ENCODE measurements at regions not wholly inside any gene's neighbourhood (a gene's known extent, or its start where the extent isn't known, plus 50 kb on each side); places are given as distances from the start of the nearest gene placed in this dataset.

- DNase-seq = no peak
Observed at GRCh38 chr2:46829231-46829995, 86.2 kb downstream of the MCFD2 start.

GRCh38 chr2:46828491-46829230 lies 86.9 kb downstream of the MCFD2 start:
- DNase-seq = no peak

GRCh38 chr2:46828135-46828438 lies 87.5 kb downstream of the MCFD2 start:
- no peak for DNase-seq

- DNase-seq = no peak
Observed at GRCh38 chr2:46827274-46828134, 88.1 kb downstream of the MCFD2 start.

GRCh38 chr2:46826569-46827245 lies 88.9 kb downstream of the MCFD2 start:
- DNase-seq = no peak

GRCh38 chr2:46825939-46826568 lies 89.6 kb downstream of the MCFD2 start:
- DNase-seq = no peak

GRCh38 chr2:46825231-46825938 lies 90.2 kb downstream of the MCFD2 start:
- DNase-seq = no peak

- DNase-seq = no peak
Observed at GRCh38 chr2:46824611-46825010, 91.0 kb downstream of the MCFD2 start.

GRCh38 chr2:46821600-46821999 lies 94.0 kb downstream of the MCFD2 start:
- no peak for DNase-seq

- no peak for DNase-seq
Observed at GRCh38 chr2:46818819-46819218, 96.8 kb downstream of the MCFD2 start.

- no peak for DNase-seq
Observed at GRCh38 chr2:46818141-46818621, 97.4 kb downstream of the MCFD2 start.

- no peak for DNase-seq
Observed at GRCh38 chr2:46816846-46817726, 98.5 kb downstream of the MCFD2 start.

GRCh38 chr2:46816151-46816845 lies 99.3 kb downstream of the MCFD2 start:
- DNase-seq = no peak

GRCh38 chr2:46815121-46815802 lies 100.3 kb downstream of the MCFD2 start:
- DNase-seq = no peak

GRCh38 chr2:46814160-46814961 lies 101.2 kb downstream of the MCFD2 start:
- peak in 1 of 2 experiments; percentile 28 for DNase-seq

GRCh38 chr2:46813680-46814079 lies 101.9 kb downstream of the MCFD2 start:
- DNase-seq = no peak

- no peak for DNase-seq
Observed at GRCh38 chr2:46813020-46813415, 102.6 kb downstream of the MCFD2 start.

Data from Kasumi-1 (cell line).